Neural cell (in vitro differentiated cells): ENCODE measurements at regions not wholly inside any gene's neighbourhood (a gene's known extent, or its start where the extent isn't known, plus 50 kb on each side); places are given as distances from the start of the nearest gene placed in this dataset.

Source experiments
- H2AFZ ChIP-seq: fragments of 200-600, 300-800 bp; sonication (generic), shearing (Covaris generic); 2 replicates; pipeline ENCODE4 v1.6.0; 2014; ENCODE audit warnings: low read depth, mild to moderate bottlenecking, antibody characterized with exemption, low read length, moderate library complexity
- H3F3A ChIP-seq: fragments of 200-600 bp; shearing (Covaris generic); 2 replicates; pipeline ENCODE4 v1.6.1; 2016; ENCODE audit warnings: mild to moderate bottlenecking, moderate library complexity, mixed read lengths, antibody characterized with exemption, low read length; ENCODE audit not compliant: insufficient read depth, poor library complexity, severe bottlenecking
- H3K27ac ChIP-seq: fragments of 200-600, 300-800 bp; sonication (generic), shearing (Covaris generic); 2 replicates; pipeline ENCODE4 v1.5.1; 2014; ENCODE audit warnings: mild to moderate bottlenecking, low read length, moderate library complexity
- H3K27me3 ChIP-seq: fragments of 300-800, 200-600 bp; sonication (generic), shearing (Covaris generic); 2 replicates; pipeline ENCODE4 v1.6.0; 2014; ENCODE audit warnings: mild to moderate bottlenecking, low read depth, low read length, moderate library complexity; ENCODE audit not compliant: insufficient read depth
- H3K36me3 ChIP-seq: fragments of 300-800, 200-600 bp; sonication (generic), shearing (Covaris generic); 2 replicates; pipeline ENCODE4 v1.5.1; 2014; ENCODE audit warnings: mild to moderate bottlenecking, antibody characterized with exemption, low read length, moderate library complexity; ENCODE audit not compliant: insufficient read depth
- H3K4me2 ChIP-seq: fragments of 300-800, 200-600 bp; sonication (generic), shearing (Covaris generic); 2 replicates; pipeline ENCODE4 v1.6.0; 2014; ENCODE audit warnings: mild to moderate bottlenecking, low read length
- H3K4me3 ChIP-seq: fragments of 300-800, 200-600 bp; sonication (generic), shearing (Covaris generic); 2 replicates; pipeline ENCODE4 v1.5.1; 2014; ENCODE audit warnings: mild to moderate bottlenecking, low read length, moderate library complexity
- H3K79me2 ChIP-seq: fragments of 200-600 bp; shearing (Covaris generic); replicated peaks from 2 replicates; pipeline ENCODE4 v1.6.0; 2014; ENCODE audit warnings: mild to moderate bottlenecking, low read length, moderate library complexity; ENCODE audit not compliant: insufficient read depth
- H3K9ac ChIP-seq: fragments of 300-800, 200-600 bp; sonication (generic), shearing (Covaris generic); 2 replicates; pipeline ENCODE4 v1.6.1; 2016; ENCODE audit warnings: mild to moderate bottlenecking, low read length, mixed read lengths
- H3K9me2 ChIP-seq: fragments of 200-600 bp; shearing (Covaris generic); 2 replicates; pipeline ENCODE4 v1.6.1; 2016; ENCODE audit warnings: mild to moderate bottlenecking, low read length, mixed read lengths; ENCODE audit not compliant: insufficient read depth
- H3K9me3 ChIP-seq: fragments of 200-600, 300-800 bp; sonication (generic), shearing (Covaris generic); 2 replicates; pipeline ENCODE4 v1.6.1; 2016; ENCODE audit warnings: mild to moderate bottlenecking, mixed run types, low read length, moderate library complexity, mixed read lengths
- H4K20me1 ChIP-seq: fragments of 200-600 bp; shearing (Covaris generic); 2 replicates; pipeline ENCODE4 v1.6.1; 2016; ENCODE audit warnings: mild to moderate bottlenecking, mixed run types; ENCODE audit not compliant: insufficient read depth
- EP300 ChIP-seq: fragments of 450-650 bp; conservative IDR thresholded peaks from 2 replicates; pipeline ENCODE4 v1.6.1; 2014; ENCODE audit warnings: antibody characterized with exemption, mild to moderate bottlenecking, moderate library complexity; ENCODE audit not compliant: poor library complexity, severe bottlenecking
- EZH2 ChIP-seq: fragments of 200-600, 300-800 bp; shearing (Covaris generic), sonication (generic); IDR thresholded peaks from 2 replicates; pipeline ENCODE4 v1.6.1; 2014; ENCODE audit warnings: antibody characterized with exemption, low read length, borderline replicate concordance, mild to moderate bottlenecking; ENCODE audit not compliant: insufficient read depth, poor library complexity, severe bottlenecking
- MXI1 ChIP-seq: fragments of 450-650 bp; conservative IDR thresholded peaks from 2 replicates; pipeline ENCODE4 v1.6.1; 2014; ENCODE audit warnings: antibody characterized with exemption, mild to moderate bottlenecking; ENCODE audit not compliant: poor library complexity, severe bottlenecking
- POLR2AphosphoS5 ChIP-seq: IDR thresholded peaks from 2 replicates; pipeline ENCODE4 v1.6.1; 2012
- RAD21 ChIP-seq: fragments of 450-650 bp; conservative IDR thresholded peaks from 2 replicates; pipeline ENCODE4 v1.6.1; 2014; ENCODE audit warnings: antibody characterized with exemption, mild to moderate bottlenecking, moderate library complexity
- SMC3 ChIP-seq: fragments of 450-650 bp; conservative IDR thresholded peaks from 2 replicates; pipeline ENCODE4 v1.6.1; 2014; ENCODE audit warnings: antibody characterized with exemption, mild to moderate bottlenecking, moderate library complexity; ENCODE audit not compliant: poor library complexity
- TAF1 ChIP-seq: IDR thresholded peaks from 2 replicates; pipeline ENCODE4 v1.6.1; 2012; ENCODE audit warnings: low read depth
- TF ChIP-seq, protein P1 (sequence below): IDR thresholded peaks from 2 replicates; pipeline ENCODE4 v1.6.1; 2012; ENCODE audit warnings: borderline replicate concordance
- TF ChIP-seq, protein P2 (sequence below): fragments of 450-650 bp; IDR thresholded peaks from 2 replicates; pipeline ENCODE4 v1.5.1; 2014; ENCODE audit warnings: antibody characterized with exemption, mild to moderate bottlenecking, moderate library complexity; ENCODE audit not compliant: poor library complexity, severe bottlenecking

DNA sequence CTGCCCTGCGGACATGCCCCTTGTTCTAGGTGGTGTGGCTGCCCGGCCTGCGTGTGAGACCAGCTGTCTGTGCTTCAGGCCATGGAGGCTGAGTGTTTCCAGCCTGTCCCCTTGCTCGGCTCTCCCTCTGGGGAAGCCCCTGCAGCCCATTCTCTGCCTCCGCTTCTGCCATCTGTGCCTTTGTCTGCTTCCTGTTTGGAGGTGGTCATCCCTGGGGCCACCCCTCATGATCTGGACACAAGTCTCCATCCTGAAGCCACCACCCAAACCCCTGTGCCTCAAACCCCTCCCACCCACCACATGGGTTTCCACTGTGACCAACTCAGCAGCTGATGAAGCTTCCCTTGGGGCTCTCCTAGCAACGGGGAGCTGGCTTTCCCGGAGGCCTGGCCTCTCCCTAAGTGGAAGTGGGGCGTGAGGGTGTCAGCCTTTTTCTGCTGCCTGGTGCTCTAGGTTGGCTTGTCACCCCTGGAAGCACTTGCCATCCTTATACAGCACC lies 184.9 kb downstream of the SEC14L1 start:
- Histone ChIP-seq H2AFZ (no peak overlapping the region), H3K9me3 (no peaks in the 10 kb centered on the region), H3K9me2 (no peaks in the 10 kb centered on the region), H4K20me1 (no peaks in the 10 kb centered on the region), H3K9ac (no peak overlapping the region), H3K27ac (no peak overlapping the region), H3K36me3 (no peaks in the 10 kb centered on the region), H3F3A (no peaks in the 10 kb centered on the region), H3K4me3 (no peak overlapping the region), H3K4me2 (no peak overlapping the region), H3K79me2 (no peaks in the 10 kb centered on the region), H3K27me3 (no peaks in the 10 kb centered on the region)
- TF ChIP-seq EP300 (no peak), RAD21 (no peak), POLR2AphosphoS5 (no peak), SMC3 (no peak), TAF1 (no peak), EZH2 (no peak), MXI1 (no peak)
- TF ChIP-seq, protein P1, sequence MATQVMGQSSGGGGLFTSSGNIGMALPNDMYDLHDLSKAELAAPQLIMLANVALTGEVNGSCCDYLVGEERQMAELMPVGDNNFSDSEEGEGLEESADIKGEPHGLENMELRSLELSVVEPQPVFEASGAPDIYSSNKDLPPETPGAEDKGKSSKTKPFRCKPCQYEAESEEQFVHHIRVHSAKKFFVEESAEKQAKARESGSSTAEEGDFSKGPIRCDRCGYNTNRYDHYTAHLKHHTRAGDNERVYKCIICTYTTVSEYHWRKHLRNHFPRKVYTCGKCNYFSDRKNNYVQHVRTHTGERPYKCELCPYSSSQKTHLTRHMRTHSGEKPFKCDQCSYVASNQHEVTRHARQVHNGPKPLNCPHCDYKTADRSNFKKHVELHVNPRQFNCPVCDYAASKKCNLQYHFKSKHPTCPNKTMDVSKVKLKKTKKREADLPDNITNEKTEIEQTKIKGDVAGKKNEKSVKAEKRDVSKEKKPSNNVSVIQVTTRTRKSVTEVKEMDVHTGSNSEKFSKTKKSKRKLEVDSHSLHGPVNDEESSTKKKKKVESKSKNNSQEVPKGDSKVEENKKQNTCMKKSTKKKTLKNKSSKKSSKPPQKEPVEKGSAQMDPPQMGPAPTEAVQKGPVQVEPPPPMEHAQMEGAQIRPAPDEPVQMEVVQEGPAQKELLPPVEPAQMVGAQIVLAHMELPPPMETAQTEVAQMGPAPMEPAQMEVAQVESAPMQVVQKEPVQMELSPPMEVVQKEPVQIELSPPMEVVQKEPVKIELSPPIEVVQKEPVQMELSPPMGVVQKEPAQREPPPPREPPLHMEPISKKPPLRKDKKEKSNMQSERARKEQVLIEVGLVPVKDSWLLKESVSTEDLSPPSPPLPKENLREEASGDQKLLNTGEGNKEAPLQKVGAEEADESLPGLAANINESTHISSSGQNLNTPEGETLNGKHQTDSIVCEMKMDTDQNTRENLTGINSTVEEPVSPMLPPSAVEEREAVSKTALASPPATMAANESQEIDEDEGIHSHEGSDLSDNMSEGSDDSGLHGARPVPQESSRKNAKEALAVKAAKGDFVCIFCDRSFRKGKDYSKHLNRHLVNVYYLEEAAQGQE: no peak
- TF ChIP-seq, protein P2, sequence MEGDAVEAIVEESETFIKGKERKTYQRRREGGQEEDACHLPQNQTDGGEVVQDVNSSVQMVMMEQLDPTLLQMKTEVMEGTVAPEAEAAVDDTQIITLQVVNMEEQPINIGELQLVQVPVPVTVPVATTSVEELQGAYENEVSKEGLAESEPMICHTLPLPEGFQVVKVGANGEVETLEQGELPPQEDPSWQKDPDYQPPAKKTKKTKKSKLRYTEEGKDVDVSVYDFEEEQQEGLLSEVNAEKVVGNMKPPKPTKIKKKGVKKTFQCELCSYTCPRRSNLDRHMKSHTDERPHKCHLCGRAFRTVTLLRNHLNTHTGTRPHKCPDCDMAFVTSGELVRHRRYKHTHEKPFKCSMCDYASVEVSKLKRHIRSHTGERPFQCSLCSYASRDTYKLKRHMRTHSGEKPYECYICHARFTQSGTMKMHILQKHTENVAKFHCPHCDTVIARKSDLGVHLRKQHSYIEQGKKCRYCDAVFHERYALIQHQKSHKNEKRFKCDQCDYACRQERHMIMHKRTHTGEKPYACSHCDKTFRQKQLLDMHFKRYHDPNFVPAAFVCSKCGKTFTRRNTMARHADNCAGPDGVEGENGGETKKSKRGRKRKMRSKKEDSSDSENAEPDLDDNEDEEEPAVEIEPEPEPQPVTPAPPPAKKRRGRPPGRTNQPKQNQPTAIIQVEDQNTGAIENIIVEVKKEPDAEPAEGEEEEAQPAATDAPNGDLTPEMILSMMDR: no peak

DNA sequence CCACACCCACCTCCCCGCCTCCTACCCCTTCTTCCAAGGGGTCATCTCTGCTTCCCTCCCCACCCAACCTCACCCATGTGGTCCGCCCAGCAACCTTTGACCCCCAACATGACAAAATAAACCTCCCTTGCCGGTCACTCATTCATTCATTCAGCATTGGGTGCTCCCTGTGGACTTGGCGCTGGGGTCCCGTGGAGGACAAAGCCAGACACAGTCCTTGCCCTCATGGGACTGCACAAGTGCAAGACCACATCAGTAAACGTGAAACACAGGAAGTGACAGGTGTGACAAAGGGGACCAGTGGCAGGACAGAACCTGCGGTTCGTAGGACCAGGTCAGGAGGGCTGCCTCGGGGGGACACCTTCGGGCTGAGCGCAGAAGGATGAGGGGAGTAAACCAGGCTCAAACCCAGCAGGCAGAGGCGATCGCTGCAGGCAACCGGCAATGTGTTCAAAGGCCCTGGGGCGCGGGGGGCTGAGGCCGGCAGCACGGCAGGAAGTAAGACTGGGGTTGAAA lies 185.4 kb downstream of the SEC14L1 start:
- H3K9ac ChIP-seq: no peak overlapping the region
- H2AFZ ChIP-seq: no peak overlapping the region
- no peak overlapping the region for H3K4me3 ChIP-seq
- H3K4me2 ChIP-seq: no peak overlapping the region
- no peak overlapping the region for H3K27ac ChIP-seq
- TF ChIP-seq, protein P1: no peak
- no peak for TF ChIP-seq SMC3
- no peak for TF ChIP-seq EZH2
- no peak for TF ChIP-seq TAF1
- H4K20me1 ChIP-seq: no peaks in the 10 kb centered on the region
- no peaks in the 10 kb centered on the region for H3F3A ChIP-seq
- no peaks in the 10 kb centered on the region for H3K36me3 ChIP-seq
- no peaks in the 10 kb centered on the region for H3K79me2 ChIP-seq
- no peaks in the 10 kb centered on the region for H3K9me3 ChIP-seq
- no peaks in the 10 kb centered on the region for H3K27me3 ChIP-seq
- H3K9me2 ChIP-seq: no peaks in the 10 kb centered on the region
